HG03469 (cell line): ENCODE measurements at regions not wholly inside any gene's neighbourhood (a gene's known extent, or its start where the extent isn't known, plus 50 kb on each side); places are given as distances from the start of the nearest gene placed in this dataset.

Experiments
- ATAC-seq: cut with Tn5 transposase; IDR thresholded peaks from one replicate; pipeline ENCODE4 v1.9.1; 2021; ENCODE audit warnings: mild to moderate bottlenecking, moderate library complexity, moderate number of reproducible peaks; ENCODE audit not compliant: unreplicated experiment

GRCh38 chr2:8620611-8621382, 61.1 kb upstream of the ID2 start:
- no peak for ATAC-seq

GRCh38 chr2:8622199-8622911, 59.5 kb upstream of the ID2 start:
- no peak for ATAC-seq

DNA sequence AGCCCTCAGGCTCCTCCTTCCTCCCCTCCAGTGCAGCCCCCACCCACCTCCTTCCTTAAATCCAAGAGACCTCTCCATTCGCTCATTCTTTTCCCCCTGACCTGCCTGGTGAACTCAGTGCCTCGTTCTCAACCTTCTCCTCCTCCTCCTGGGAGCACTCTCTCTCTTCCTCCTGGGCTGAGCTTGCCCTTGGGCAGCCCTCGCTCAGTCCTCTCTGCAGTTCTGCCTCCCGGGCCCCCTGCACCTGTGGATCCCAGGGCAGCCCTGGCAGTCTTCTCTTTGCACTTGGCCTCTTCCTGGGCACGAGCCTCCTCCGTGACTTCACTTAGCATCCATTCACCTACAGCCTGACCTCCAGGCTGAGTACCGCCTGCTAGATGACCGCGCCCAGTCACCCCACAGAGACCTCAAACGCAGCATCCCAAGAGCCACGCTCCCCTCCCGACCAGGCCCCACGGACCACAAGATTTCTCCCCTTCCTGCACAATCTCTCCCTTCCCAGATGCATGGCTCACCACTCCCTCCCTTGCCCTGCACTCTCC, 58.9 kb upstream of the ID2 start:
- ATAC-seq = no peak

DNA sequence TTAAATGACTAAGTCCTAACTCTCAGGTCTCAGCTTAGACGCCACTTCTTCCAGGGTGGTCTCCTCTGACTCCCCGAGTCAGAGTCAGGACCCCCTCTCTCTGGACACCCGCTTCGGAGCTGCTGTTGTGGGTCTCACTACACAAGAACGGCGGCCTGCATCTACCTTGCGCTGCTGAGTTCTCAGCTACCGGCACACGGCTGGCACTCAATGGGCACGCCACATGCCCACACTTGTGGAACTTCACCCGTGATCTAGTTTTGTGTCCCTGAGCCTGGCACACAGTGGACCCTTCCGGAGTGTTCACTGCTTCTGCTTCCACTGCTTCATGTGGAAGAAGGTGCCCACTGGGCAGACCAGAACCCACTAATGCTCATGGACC, 58.3 kb upstream of the ID2 start:
- no peak for ATAC-seq

- no peak for ATAC-seq
Observed at GRCh38 chr2:8623958-8624591, 57.8 kb upstream of the ID2 start.

DNA sequence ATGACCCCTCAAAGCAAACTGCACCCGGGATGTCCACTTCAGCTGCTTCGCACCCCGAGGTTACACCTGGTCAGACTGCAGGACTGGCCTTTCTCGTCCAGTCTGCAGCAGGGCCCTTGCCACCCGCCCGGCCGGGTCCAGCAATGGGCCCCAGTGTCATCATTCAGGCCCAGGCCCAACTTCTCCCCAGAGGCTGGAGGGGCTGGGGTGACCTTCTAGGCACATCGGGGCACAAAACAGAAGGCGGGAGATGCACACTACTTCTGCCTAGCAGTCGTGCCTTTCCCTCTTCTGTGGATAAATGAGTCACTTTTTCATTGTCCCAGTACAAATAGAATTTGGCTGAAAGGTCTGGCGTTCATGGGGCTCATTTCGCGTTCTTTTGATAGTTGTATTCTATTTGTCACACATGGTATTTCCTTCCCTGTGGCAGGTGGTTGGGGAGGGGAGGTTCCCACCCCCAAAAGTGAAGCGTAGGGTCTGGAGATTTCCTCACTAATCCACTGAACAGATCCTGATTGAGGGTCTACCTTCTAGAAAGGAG, 56.9 kb upstream of the ID2 start:
- ATAC-seq = no peak

DNA sequence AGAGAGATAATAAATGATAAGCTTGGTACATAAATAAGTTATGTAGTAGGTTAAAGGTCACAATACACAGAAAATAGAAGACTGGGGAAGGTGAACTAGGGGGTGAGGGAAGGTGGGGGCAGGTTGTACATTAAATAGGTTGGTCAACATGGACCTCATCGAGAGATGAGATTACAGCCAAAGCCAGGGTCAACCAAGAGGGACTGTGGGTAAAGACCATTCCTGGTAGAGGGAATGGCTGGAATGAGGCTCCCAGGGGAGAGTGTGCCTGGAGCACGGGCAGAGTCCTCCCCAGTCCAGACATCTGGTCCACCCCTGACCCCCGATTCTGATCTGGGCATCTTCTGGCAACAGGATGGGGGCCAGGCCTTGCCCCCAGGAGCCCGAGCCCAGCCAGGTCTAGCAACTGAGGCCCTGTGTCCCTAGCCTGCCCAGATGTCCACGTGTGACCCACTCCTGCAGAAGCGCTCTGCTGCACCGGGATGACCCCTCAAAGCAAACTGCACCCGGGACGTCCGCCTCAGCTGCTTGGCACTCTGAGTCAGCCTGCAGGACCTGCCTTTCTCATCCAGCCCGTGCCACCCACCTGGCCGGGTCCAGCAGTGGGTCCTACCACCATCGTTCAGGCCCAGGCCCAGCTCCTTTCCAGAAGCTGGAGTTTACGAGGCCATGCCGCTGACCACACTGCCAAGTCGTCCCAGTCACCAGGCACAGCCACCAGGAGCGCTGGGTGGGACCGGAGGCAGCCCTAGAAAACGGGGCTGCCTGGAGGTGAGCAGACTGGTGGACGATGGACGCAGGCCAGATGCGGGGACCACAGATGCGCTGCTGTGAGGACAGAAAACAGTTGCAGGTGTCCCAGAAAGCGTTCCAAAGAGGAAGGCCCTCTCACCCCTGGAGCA, 56.2 kb upstream of the ID2 start:
- no peak for ATAC-seq

GRCh38 chr2:8626572-8626971, 55.3 kb upstream of the ID2 start:
- no peak for ATAC-seq

DNA sequence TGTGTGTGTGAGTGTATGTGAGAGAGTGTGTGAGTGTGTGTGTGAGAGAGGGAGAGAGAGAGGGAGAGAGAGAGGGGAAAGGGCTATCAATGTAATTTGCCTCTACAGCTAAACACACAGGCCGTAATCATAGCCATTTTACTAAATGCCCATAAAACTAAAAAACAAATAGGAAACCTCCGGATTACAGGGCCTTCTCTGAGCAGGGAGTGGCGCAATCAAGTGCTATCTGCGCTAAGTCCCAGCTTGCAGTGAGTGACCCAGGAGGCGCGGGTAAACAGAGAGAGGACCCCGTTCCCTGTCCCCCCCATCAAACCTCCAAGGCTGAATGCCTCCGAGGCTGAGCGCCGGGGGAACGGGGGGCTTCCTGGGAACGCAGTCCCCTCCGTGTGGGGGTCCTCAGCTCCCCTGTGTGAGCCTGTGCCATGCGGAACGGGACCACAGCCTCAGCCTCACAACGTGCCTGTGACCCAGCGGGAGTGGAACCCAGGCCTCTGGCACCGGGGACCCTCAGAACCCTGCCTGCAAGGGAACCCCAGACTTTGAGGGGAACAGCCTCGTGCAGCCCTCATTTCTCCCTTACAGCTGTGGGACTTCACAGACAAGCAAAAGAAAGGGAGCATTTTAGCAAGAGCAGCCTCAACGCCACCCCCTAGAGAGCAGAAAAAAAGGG, 54.7 kb upstream of the ID2 start:
- ATAC-seq = no peak

GRCh38 chr2:8627692-8628085, 54.2 kb upstream of the ID2 start:
- ATAC-seq = no peak

DNA sequence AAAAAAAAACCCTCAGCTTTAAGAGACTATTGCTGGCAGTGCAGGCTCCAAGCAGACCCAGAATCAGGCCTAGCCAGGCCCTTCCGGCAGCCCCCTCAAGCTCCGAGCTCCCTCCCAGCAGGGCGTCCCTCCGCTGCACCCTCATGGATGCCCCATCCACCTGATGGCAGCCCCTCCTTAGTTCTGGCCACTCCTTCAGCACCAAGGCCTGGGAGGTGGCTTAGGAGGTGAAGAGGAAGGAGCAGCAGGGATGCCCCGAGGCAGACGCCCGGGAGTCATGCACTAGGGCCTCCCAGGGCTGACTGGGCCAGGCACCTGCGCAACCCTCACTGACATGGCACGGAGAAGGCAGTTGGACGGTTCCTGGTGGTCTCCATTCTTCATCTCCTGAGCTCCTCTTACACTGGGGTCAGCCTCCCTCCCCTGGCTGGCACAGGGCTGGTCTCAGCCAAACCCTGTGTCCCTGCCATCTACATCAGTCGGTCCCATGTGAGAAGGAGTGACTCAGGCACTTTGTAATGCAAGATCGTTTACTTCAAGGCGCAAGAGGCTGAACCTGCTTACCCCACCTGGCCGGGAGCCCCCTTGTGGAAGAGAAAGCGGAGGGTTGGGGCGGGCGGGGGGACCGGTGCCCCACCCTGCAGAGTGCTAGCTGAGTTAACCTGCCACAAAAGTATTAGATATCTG, 53.5 kb upstream of the ID2 start:
- no peak for ATAC-seq

GRCh38 chr2:8628866-8629209, 53.0 kb upstream of the ID2 start:
- ATAC-seq = no peak

DNA sequence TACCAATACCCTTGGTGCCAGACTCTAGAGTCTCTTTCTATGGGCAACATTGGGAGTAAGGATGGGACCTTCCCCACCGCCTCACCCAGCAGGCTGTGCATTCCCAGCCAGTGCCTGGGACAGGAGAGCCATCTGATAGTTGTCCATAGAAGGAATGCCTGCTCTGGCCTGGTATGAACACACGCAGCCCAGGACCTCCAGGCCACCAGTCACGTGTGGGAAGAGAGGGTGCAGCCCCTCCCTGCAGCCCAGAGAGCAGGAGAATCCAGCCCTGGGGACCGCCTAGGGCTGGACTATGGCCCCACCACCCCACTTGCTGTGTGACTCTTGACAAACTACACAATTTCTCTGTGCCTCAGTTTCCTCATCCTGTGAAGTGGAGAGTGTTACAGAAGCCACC, 52.5 kb upstream of the ID2 start:
- no peak for ATAC-seq

- no peak for ATAC-seq
Observed at GRCh38 chr2:8630676-8631464, 51.0 kb upstream of the ID2 start.

GRCh38 chr2:8631465-8632005, 50.3 kb upstream of the ID2 start:
- no peak for ATAC-seq
